Glomerular visceral epithelial cell (primary cell): ENCODE measurements at regions not wholly inside any gene's neighbourhood (a gene's known extent, or its start where the extent isn't known, plus 50 kb on each side); places are given as distances from the start of the nearest gene placed in this dataset.
A peak's percentile ranks its signal among the peaks of the same experiment; 100 is the strongest.
"Not testable (repeated sequence)": the region's sequence is repeated elsewhere in the genome, so short reads cannot be mapped to it uniquely, and the experiment has no call there.

ENCODE experiments used
- DNase-seq: peaks from one replicate; pipeline ENCODE4 v3.0.0-alpha.2; 2016; ENCODE audit errors: extremely low spot score

DNA sequence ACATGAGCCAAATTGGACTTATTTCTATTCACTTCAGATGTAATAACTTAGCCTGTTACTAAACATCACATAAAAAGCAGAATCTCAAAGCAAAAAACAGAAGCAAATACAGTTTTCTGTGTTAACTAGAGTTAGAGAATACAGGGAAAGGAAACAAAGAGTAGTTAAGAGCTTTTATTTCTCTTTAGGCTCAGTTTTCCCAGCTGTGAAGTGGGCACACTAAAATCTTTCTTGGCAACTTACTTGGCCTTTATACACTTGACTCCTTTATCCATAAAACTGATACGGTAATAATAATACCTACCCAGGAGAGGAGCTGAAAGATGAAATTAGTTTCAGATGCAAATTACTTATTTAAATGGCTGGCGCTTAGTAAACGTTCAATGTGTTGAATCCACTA, 132.8 kb upstream of the SPATS2L start:
- no peak for DNase-seq

- DNase-seq: no peak
Measured at GRCh38 chr2:200174433-200175216, 131.9 kb upstream of the SPATS2L start.

DNA sequence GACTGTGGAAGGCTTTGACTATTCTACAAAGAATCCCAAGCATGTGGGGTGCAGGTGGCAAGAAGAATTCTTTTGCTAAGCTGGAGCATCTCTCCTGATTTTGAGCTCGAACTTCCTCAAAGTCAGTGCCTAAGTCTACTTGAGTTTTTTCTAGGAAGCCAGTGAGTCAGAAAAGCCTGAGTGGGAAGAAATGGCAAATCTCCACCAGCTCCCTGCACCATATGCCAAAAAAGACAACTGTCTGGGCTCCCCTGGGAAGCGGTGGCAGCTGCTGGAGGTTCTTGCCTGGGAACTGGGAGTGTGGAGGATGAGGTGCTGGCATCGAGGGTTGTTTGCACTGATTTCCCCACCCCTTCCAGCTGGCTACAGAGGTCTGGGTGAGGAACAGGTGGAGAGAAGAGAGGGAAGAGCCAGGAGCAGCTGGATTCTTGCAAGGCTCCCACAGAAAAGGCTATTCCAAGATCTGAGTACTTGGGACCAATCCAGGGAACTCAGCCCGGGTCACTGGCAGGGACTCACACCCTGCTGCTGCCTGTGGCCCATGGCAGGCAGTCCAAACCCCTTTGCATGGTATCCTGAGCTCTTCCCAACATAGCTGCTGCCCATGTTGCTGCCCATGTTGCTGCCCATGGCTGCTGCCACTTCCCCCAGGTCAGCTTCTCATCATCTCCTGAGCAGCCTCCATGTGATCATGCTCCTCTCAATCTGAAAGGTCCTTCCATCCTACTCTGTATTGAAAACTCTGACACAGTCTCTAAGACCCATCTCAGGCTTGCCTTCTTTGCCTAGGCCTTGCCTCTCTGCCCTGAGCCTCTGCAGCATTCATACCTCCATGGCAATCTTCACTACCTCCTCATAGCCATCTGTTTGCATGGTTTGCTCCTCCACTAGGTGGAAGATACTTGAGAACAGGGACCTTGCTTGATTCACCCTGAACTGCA, 128.3 kb upstream of the SPATS2L start:
- DNase-seq: peak; percentile 13

DNA sequence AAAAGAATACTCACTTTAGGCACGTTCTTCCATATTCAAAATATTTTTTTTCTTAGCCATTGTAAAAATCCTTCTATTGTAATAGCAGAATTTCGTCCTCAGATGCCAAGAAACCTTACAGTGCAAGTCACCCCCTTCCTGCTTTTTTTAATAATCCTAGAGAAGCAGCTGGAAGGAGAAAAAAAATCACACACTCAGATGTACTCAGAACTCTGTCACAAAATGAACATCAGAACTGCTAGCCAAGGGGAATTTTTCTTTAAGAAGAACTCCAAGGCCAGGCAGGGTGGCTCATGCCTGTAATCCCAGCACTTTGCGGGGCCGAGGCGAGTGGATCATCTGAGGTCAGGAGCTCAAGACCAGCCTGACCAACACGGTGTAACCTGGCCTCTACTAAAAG, 127.3 kb upstream of the SPATS2L start:
- DNase-seq: no peak

DNA sequence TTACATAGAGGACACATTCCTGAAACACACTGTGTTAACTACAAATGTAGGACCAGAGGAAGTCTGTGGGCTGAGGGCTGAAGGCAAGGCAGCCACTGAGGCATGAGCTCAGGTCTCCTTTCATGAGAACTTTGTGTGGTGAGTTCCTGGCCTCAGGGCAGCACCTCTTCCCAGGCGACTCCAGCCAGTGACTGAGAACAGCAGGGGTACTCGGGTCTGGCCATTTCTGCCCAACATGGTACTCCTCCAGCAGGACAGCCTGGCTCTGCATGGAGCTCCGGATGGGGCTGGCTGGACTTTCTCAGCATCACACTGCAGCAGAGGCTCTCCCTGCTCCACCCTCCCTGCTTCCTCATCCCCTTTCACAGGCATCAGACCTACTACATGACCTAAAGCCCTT, 125.5 kb upstream of the SPATS2L start:
- no peak for DNase-seq

DNA sequence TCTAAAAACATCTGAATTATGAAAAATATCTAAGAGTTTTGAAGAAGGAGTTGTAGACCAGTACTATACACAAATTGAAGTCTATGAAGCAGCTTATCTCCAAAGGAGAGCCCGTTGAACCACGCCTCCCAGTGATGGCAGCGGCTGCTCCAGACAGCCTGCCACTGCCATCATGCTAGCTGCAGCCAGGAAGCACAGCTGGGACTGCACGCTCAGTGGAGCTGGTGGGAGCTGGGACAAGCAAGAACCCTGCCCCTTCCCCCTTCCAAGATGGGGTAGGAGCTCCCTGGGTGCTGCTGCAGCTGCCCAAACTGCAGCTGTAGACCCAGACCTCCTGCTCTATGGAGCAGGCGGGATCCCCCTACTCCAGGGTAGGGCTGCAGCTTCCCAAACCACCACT, 124.7 kb upstream of the SPATS2L start:
- no peak for DNase-seq

GRCh38 chr2:200184748-200185627, 121.5 kb upstream of the SPATS2L start:
- no peak for DNase-seq

GRCh38 chr2:200185628-200186000, 120.9 kb upstream of the SPATS2L start:
- no peak for DNase-seq

DNA sequence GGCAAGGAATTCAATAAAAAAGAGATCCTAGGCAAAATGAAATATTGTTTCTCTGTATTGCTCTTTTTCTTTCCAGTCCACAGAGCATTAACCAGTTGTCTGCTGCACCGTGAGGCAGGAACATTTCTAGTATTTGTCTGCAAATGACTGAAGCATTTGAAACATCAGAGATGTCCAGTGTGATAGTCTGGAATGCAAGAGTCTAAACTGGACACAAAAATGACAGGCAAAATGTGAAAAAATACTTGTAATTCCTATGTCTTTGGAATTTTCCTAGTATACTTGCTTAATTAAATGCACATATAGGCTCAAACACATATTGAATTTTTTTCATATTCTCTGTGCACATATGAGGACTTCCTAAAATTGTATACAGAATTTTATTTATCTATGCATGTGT, 120.5 kb upstream of the SPATS2L start:
- no peak for DNase-seq

- no peak for DNase-seq
Measured at GRCh38 chr2:200188876-200189275, 117.6 kb upstream of the SPATS2L start.

DNA sequence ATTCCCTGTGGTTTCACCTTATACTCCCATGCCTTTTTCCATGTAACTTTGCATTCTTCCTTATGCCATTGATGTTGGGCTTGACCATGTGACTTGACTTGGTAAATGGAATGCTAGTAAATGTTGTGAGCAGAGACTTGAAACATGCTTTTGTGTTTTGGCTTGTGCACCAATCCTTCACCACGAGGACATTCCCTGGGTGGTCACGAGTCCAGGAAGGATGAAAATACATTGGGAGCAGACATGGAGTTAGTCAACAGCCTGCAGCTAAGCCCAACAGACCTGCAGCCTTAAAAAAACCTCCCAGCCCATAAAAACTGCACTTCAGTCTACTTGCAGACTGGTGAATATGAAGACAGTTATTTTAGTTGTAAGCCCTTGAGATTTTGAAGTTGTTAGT, 116.5 kb upstream of the SPATS2L start:
- DNase-seq: no peak

DNA sequence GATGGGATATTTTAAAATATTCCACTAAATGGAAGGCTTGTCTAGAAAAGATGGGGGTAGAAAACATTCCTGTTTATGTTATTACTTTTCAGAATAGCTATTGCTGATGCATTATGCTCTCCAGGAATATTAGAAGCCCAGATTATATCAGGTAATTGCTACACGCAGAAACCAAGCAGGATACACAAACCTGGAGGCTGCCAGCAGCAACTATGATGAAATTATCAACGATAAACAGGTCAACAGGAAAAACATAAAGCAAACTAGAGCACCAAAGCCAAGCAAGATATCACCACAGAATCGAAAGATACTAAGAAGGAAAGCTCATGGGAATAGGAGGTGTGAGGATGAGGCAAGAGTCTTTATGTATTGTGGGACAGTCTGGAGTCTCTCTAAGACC, 113.2 kb upstream of the SPATS2L start:
- no peak for DNase-seq

- no peak for DNase-seq
Measured at GRCh38 chr2:200193791-200194190, 112.7 kb upstream of the SPATS2L start.

- no peak for DNase-seq
Measured at GRCh38 chr2:200194746-200195145, 111.7 kb upstream of the SPATS2L start.

DNA sequence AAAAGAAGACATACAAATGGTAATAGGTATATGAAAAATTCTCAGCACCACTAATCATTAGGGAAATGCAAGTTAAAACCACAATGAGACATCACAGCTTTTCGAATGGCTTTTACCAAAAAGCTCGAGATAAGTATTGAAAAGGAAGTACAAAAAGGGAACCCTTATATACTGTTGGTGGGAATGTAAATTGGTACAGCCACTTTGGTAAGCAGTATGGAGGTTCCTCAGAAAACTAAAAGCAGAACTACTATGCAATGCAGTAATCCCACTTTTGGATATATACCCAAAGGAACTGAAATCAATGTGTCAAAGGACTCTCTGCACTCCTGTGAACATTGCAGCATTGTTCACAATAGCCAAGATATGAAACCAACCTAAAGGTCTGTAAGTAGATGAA, 107.5 kb upstream of the SPATS2L start:
- DNase-seq: no peak

- no peak for DNase-seq
Measured at GRCh38 chr2:200199576-200200263, 106.8 kb upstream of the SPATS2L start.

- not testable (repeated sequence) for DNase-seq
Measured at GRCh38 chr2:200201839-200202238, 104.7 kb upstream of the SPATS2L start.

- DNase-seq: no peak
Measured at GRCh38 chr2:200203381-200203827, 103.1 kb upstream of the SPATS2L start.

- no peak for DNase-seq
Measured at GRCh38 chr2:200208041-200208440, 98.5 kb upstream of the SPATS2L start.

- DNase-seq: no peak
Measured at GRCh38 chr2:200209030-200209429, 97.5 kb upstream of the SPATS2L start.

GRCh38 chr2:200211643-200212042, 94.8 kb upstream of the SPATS2L start:
- DNase-seq: no peak
